ENCODE measurements at regions not wholly inside any gene's neighbourhood (a gene's known extent, or its start where the extent isn't known, plus 50 kb on each side); places are given as distances from the start of the nearest gene placed in this dataset.

- TF ChIP-seq CTCF (conservative IDR thresholded peaks at IDR 0.05): no peak
- TF ChIP-seq EZH2 (IDR thresholded peaks at IDR 0.05; ENCODE audit: low read depth): no peak
Measured at GRCh38 chr4:120263618-120264017, 197.0 kb upstream of the MAD2L1 start.
